ENCODE measurements at regions not wholly inside any gene's neighbourhood (a gene's known extent, or its start where the extent isn't known, plus 50 kb on each side); places are given as distances from the start of the nearest gene placed in this dataset.

DNA sequence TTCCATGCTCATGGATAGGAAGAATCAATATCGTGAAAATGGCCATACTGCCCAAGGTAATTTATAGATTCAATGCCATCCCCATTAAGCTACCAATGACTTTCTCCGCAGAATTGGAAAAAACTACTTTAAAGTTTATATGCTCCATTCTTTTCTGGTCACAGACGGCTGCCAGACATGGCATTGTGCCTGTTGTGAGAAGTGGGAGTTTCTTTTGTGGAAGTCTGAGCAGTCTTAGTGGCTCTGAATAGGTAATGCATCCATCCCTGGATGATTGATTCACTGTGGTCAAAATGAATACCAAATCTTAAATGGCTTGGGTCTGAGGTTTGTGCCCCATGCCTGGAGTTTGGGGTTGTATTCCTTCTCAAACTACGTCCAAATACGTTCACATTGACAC, 274.5 kb upstream of the AZI2 start:
- no peak for TF ChIP-seq RFX5 (IDR thresholded peaks at IDR 0.05; ENCODE audit: low read depth, low read length)
- TF ChIP-seq DPF2 (IDR thresholded peaks at IDR 0.05): no peak
- no peak for TF ChIP-seq NRF1 (conservative IDR thresholded peaks at IDR 0.05; ENCODE audit: low read depth, low read length)
- TF ChIP-seq MYC (IDR thresholded peaks at IDR 0.05; ENCODE audit: insufficient read depth, insufficient read length, insufficient replicate concordance, low read length, severe bottlenecking): no peak
- TF ChIP-seq, protein P1, sequence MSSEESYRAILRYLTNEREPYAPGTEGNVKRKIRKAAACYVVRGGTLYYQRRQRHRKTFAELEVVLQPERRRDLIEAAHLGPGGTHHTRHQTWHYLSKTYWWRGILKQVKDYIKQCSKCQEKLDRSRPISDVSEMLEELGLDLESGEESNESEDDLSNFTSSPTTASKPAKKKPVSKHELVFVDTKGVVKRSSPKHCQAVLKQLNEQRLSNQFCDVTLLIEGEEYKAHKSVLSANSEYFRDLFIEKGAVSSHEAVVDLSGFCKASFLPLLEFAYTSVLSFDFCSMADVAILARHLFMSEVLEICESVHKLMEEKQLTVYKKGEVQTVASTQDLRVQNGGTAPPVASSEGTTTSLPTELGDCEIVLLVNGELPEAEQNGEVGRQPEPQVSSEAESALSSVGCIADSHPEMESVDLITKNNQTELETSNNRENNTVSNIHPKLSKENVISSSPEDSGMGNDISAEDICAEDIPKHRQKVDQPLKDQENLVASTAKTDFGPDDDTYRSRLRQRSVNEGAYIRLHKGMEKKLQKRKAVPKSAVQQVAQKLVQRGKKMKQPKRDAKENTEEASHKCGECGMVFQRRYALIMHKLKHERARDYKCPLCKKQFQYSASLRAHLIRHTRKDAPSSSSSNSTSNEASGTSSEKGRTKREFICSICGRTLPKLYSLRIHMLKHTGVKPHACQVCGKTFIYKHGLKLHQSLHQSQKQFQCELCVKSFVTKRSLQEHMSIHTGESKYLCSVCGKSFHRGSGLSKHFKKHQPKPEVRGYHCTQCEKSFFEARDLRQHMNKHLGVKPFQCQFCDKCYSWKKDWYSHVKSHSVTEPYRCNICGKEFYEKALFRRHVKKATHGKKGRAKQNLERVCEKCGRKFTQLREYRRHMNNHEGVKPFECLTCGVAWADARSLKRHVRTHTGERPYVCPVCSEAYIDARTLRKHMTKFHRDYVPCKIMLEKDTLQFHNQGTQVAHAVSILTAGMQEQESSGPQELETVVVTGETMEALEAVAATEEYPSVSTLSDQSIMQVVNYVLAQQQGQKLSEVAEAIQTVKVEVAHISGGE (CRISPR knock-in tag; IDR thresholded peaks at IDR 0.05): no peak
- TF ChIP-seq SPI1 (IDR thresholded peaks at IDR 0.05; ENCODE audit: borderline replicate concordance, insufficient read depth, low read depth, low read length): no peak
- TF ChIP-seq HDAC6 (IDR thresholded peaks at IDR 0.05; ENCODE audit: unreplicated experiment): no peak
- no peak for TF ChIP-seq WRNIP1 (IDR thresholded peaks at IDR 0.05; ENCODE audit: borderline replicate concordance, low read depth, low read length)
- TF ChIP-seq NR2C1 (IDR thresholded peaks at IDR 0.05): no peak
- no peak overlapping the region for H2AFZ ChIP-seq (ENCODE audit: control insufficient read depth, low read depth, low read length)
- intact Hi-C loops (cut with micrococcal nuclease; ENCODE audit: unreplicated experiment): no loop called here
- FAIRE-seq (no peak), DNase-seq (ENCODE audit: low read depth, low spot score) (no peak), ATAC-seq (no peak)
- SMC1A ChIA-PET (ENCODE audit: uncharacterized antibody, unreplicated experiment): no interaction called here
- no peaks in the 10 kb centered on the region for H3K9me3 ChIP-seq (replicated peaks; ENCODE audit: control insufficient read depth, insufficient read depth, low read length)
- POLR2A ChIA-PET: no interaction called here
- no peaks in the 10 kb centered on the region for H3K36me3 ChIP-seq (ENCODE audit: control insufficient read depth in 2 of 2, insufficient read depth in 2 of 2, low read length in 1 of 2)
- no peak overlapping the region for H3K9ac ChIP-seq (ENCODE audit: control insufficient read depth, insufficient read depth, low read length)
- H3K4me1 ChIP-seq (ENCODE audit: control insufficient read depth, insufficient read depth, low read length): no peaks in the 10 kb centered on the region
- no peaks in the 10 kb centered on the region for H3K27me3 ChIP-seq (replicated peaks in 1 of 2; ENCODE audit: control insufficient read depth in 2 of 2, insufficient read depth in 2 of 2, low read length in 1 of 2)
- RAD21 ChIA-PET (ENCODE audit: unreplicated experiment): no interaction called here
- CTCF ChIA-PET: no interaction called here
- no peak overlapping the region for H3K27ac ChIP-seq (ENCODE audit: control insufficient read depth, insufficient read depth)
- H4K20me1 ChIP-seq (ENCODE audit: control insufficient read depth, insufficient read depth): no peaks in the 10 kb centered on the region
- no peak overlapping the region for H3K4me2 ChIP-seq (ENCODE audit: control insufficient read depth, insufficient read depth)
- H3K79me2 ChIP-seq (ENCODE audit: control insufficient read depth, insufficient read depth, low read length): no peaks in the 10 kb centered on the region
- no TSS peak for BruUV-seq (replicated peaks)
- in situ Hi-C loops (cut with MboI): no loop called here
- WGBS (ENCODE audit: insufficient coverage, insufficient replicate concordance, low lambda C conversion rate, missing lambda C conversion rate): 25% methylated on average over 5 of the region's 5 CpGs
- no peak overlapping the region for H3K4me3 ChIP-seq

Data from GM12878 (cell line).